ENCODE measurements at regions not wholly inside any gene's neighbourhood (a gene's known extent, or its start where the extent isn't known, plus 50 kb on each side); places are given as distances from the start of the nearest gene placed in this dataset.
"Not testable (repeated sequence)": the region's sequence is repeated elsewhere in the genome, so short reads cannot be mapped to it uniquely, and the experiment has no call there.

GRCh38 chr15:88965097-88965496 lies 51.9 kb upstream of the MFGE8 start:
- not testable (repeated sequence) for DNase-seq

GRCh38 chr15:88970232-88970631 lies 57.1 kb upstream of the MFGE8 start:
- no peak for DNase-seq

GRCh38 chr15:88974392-88974791 lies 61.2 kb upstream of the MFGE8 start:
- no peak for DNase-seq

GRCh38 chr15:88975891-88976290 lies 62.7 kb upstream of the MFGE8 start:
- DNase-seq = no peak

- no peak for DNase-seq
Observed at GRCh38 chr15:88976656-88977055, 63.5 kb upstream of the MFGE8 start.

GRCh38 chr15:88979674-88980073 lies 66.5 kb upstream of the MFGE8 start:
- DNase-seq = no peak

GRCh38 chr15:88980498-88980897 lies 67.3 kb upstream of the MFGE8 start:
- no peak for DNase-seq

- DNase-seq = no peak
Observed at GRCh38 chr15:88981244-88982215, 68.4 kb upstream of the MFGE8 start.

- no peak for DNase-seq
Observed at GRCh38 chr15:88982304-88982945, 69.2 kb upstream of the MFGE8 start.

GRCh38 chr15:88982946-88983342 lies 69.8 kb upstream of the MFGE8 start:
- no peak for DNase-seq

- no peak for DNase-seq
Observed at GRCh38 chr15:88983861-88984429, 70.8 kb upstream of the MFGE8 start.

- no peak for DNase-seq
Observed at GRCh38 chr15:88985547-88986393, 72.6 kb upstream of the MFGE8 start.

- no peak for DNase-seq
Observed at GRCh38 chr15:88986949-88987590, 73.9 kb upstream of the MFGE8 start.

GRCh38 chr15:88987591-88987933 lies 74.4 kb upstream of the MFGE8 start:
- DNase-seq = no peak

GRCh38 chr15:88987934-88988671 lies 74.9 kb upstream of the MFGE8 start:
- DNase-seq = no peak

- DNase-seq = no peak
Observed at GRCh38 chr15:88989578-88989977, 76.4 kb upstream of the MFGE8 start.

- no peak for DNase-seq
Observed at GRCh38 chr15:88990185-88990679, 77.1 kb upstream of the MFGE8 start.

- no peak for DNase-seq
Observed at GRCh38 chr15:88992216-88992615, 79.0 kb upstream of the MFGE8 start.

GRCh38 chr15:88992912-88993376 lies 79.8 kb upstream of the MFGE8 start:
- no peak for DNase-seq

- no peak for DNase-seq
Observed at GRCh38 chr15:88993662-88994061, 80.5 kb upstream of the MFGE8 start.

GRCh38 chr15:88994286-88994685 lies 81.1 kb upstream of the MFGE8 start:
- DNase-seq = no peak

Measured in activated CD4-positive, alpha-beta T cell treated with anti-CD3 and anti-CD28 coated beads for 1 hour (primary cell).